GM12865 (cell line): ENCODE measurements at regions not wholly inside any gene's neighbourhood (a gene's known extent, or its start where the extent isn't known, plus 50 kb on each side); places are given as distances from the start of the nearest gene placed in this dataset.
A peak's percentile ranks its signal among the peaks of the same experiment; 100 is the strongest.

Experiments
- DNase-seq: peaks from one replicate; pipeline ENCODE4 v3.0.0; 2010; ENCODE audit warnings: low read depth
- H3K4me3 ChIP-seq: 2 replicates; pipeline ENCODE4 v1.5.1; 2011; ENCODE audit warnings: mild to moderate bottlenecking, low read depth, low read length, control low read depth
- TF ChIP-seq, protein P1 (sequence below): IDR thresholded peaks from 2 replicates; pipeline ENCODE4 v1.5.1; 2011; ENCODE audit warnings: low read length, control low read depth, low read depth, inconsistent platforms; ENCODE audit not compliant: insufficient read depth; ENCODE audit errors: missing control alignments

DNA sequence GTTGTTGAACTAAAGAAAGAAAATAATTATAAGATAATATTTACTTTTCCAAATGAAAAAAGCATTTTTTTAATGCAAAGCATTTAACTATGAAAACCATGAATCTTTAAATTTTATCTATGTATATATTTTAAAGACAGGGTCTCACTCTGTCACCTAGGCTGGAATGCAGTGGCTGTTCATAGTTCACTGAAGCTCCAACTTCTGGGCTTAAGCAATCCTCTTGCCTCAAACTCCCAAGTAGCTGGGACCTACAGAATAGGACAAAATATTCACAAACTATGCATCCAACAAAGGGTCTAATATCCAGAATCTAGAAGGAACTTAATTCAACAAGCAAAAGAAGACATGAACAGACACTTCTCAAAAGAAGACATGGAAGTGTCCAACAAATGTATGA lies 55.9 kb upstream of the ALB start:
- no peak for DNase-seq
- H3K4me3 ChIP-seq, result no peak overlapping the region
- TF ChIP-seq, protein P1, sequence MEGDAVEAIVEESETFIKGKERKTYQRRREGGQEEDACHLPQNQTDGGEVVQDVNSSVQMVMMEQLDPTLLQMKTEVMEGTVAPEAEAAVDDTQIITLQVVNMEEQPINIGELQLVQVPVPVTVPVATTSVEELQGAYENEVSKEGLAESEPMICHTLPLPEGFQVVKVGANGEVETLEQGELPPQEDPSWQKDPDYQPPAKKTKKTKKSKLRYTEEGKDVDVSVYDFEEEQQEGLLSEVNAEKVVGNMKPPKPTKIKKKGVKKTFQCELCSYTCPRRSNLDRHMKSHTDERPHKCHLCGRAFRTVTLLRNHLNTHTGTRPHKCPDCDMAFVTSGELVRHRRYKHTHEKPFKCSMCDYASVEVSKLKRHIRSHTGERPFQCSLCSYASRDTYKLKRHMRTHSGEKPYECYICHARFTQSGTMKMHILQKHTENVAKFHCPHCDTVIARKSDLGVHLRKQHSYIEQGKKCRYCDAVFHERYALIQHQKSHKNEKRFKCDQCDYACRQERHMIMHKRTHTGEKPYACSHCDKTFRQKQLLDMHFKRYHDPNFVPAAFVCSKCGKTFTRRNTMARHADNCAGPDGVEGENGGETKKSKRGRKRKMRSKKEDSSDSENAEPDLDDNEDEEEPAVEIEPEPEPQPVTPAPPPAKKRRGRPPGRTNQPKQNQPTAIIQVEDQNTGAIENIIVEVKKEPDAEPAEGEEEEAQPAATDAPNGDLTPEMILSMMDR, result no peak

- H3K4me3 ChIP-seq, result no peak overlapping the region
- TF ChIP-seq, protein P1, result no peak
- DNase-seq, result no peak
Measured at GRCh38 chr4:73347497-73347896, 56.6 kb upstream of the ALB start.

DNA sequence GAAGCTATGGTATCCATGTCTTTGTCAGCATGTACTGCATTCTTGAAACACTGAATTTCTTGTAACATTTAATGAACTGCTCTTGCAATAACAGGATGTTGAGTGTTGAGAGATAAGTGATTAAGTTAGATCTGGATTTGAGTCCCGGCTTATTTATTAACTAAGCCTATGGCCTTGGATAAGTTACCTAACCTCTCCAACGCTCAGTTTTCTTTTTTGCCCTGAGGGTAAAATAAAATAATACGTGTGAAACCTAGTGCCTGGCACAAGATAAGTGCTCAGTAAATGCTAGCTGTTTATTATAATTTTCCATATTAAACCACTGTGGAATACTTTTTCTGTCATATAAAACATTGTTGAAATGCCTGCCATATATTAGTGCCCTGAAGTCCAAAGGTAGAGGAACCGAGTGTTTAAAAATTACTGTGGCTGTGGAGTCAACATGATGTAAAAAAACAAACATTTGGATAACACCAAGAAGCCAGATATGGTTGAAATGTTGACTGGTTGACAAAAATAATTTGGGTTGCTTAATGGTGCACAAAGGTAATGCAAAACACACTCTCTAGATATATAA lies 58.6 kb upstream of the ALB start:
- no peak for DNase-seq
- TF ChIP-seq, protein P1, result no peak
- no peak overlapping the region for H3K4me3 ChIP-seq

GRCh38 chr4:73344106-73344505 lies 60.0 kb upstream of the ALB start:
- no peak overlapping the region for H3K4me3 ChIP-seq
- TF ChIP-seq, protein P1, result no peak
- DNase-seq, result no peak

DNA sequence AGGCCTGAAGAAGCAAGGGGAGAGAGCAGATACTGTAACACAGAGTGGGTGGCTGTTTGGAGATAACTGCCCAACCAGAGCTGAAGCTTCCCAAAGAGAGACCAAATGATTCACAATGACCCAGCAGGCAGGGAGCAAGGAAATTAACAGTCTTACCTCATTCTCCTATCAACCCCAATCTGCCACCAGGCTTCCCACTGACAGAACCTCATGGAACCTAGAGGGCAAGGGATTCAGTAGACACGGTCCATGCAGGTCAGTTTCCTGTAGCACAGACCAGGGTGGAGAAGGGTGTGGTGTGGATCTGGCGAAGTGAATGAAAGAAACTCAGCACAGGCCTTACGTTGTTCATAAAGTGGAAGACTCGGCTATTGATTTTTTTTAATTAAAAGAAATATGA lies 60.7 kb upstream of the ALB start:
- no peak overlapping the region for H3K4me3 ChIP-seq
- TF ChIP-seq, protein P1, result no peak
- no peak for DNase-seq

GRCh38 chr4:73341454-73341853 lies 62.6 kb upstream of the ALB start:
- peak; percentile 50 for DNase-seq
- no peak overlapping the region for H3K4me3 ChIP-seq
- TF ChIP-seq, protein P1, result peak; percentile 49

DNA sequence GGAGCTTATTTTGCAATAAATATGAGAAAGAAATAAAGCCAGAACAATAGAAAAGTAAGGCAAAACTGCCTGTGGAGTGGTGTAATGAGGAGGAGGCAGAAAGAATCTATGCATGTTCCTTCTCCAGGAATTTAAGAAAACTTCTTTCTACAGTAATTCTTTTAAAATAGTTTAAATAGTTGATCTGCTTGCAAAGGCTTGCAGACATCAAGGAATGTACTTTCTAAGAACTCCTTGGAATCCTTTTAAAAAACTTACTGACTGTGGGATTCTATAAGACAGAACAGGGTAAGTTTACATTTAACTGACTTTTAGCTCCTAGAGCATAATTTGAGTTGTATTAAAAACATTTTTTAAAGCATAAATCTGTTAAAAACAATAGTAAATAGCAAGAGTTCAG lies 63.2 kb upstream of the ALB start:
- H3K4me3 ChIP-seq, result no peak overlapping the region
- TF ChIP-seq, protein P1, result no peak
- no peak for DNase-seq
